Suprapubic skin (tissue), 4 donors: ENCODE measurements at regions not wholly inside any gene's neighbourhood (a gene's known extent, or its start where the extent isn't known, plus 50 kb on each side); places are given as distances from the start of the nearest gene placed in this dataset.

ENCODE experiments used
- DNase-seq, 2 donors: peaks; one replicate each; pipeline ENCODE4 v3.0.0-alpha.2; 2019; ENCODE audit warnings: low spot score in 2 of 2
- H3K27ac ChIP-seq: fragments of 200-600 bp; sonication (generic); one replicate; pipeline ENCODE4 v1.5.1; 2019
- H3K27me3 ChIP-seq: fragments of 200-600 bp; sonication (generic); one replicate; pipeline ENCODE4 v1.5.1; 2019
- H3K36me3 ChIP-seq: fragments of 200-600 bp; sonication (generic); one replicate; pipeline ENCODE4 v1.5.1; 2019
- H3K4me1 ChIP-seq: fragments of 200-600 bp; sonication (generic); one replicate; pipeline ENCODE4 v1.5.1; 2019
- H3K4me3 ChIP-seq: fragments of 200-600 bp; sonication (generic); one replicate; pipeline ENCODE4 v1.5.1; 2019; ENCODE audit warnings: mild to moderate bottlenecking
- H3K9me3 ChIP-seq: fragments of 200-600 bp; sonication (generic); one replicate; pipeline ENCODE4 v1.5.1; 2019
- CTCF ChIP-seq, 2 donors: fragments of 200-600 bp in 1 of 2; fragments of 450-650 bp in 1 of 2; sonication (generic) in 1 of 2; IDR thresholded peaks; one replicate each; pipeline ENCODE4 v1.5.1; 2016 to 2019; ENCODE audit warnings: antibody characterized with exemption in 2 of 2, mild to moderate bottlenecking in 1 of 2, moderate library complexity in 1 of 2
- EP300 ChIP-seq: sonication (generic); formaldehyde crosslinking; IDR thresholded peaks from one replicate; pipeline ENCODE4 v1.6.1; 2017; ENCODE audit warnings: antibody characterized with exemption
- POLR2A ChIP-seq, 2 donors: fragments of 450-650 bp; IDR thresholded peaks; one replicate each; pipeline ENCODE4 v1.6.1; 2017; ENCODE audit warnings: antibody characterized with exemption in 2 of 2, mild to moderate bottlenecking in 2 of 2, moderate library complexity in 2 of 2
- POLR2AphosphoS5 ChIP-seq, 3 donors: sonication (generic); formaldehyde crosslinking; IDR thresholded peaks; one replicate each; pipeline ENCODE4 v1.6.1; 2017; ENCODE audit warnings: antibody characterized with exemption in 3 of 3
- WGBS: methylation state at CpG from one replicate; pipeline ENCODE4 v1.1.5; 2018; 5-methylcytosine and 5-hydroxymethylcytosine counted together

GRCh38 chr17:59506894-59507726 lies 58.3 kb upstream of the DHX40 start:
- Histone ChIP-seq H3K4me1 (no peaks in the 10 kb centered on the region), H3K9me3 (no peaks in the 10 kb centered on the region), H3K27me3 (no peaks in the 10 kb centered on the region), H3K36me3 (no peaks in the 10 kb centered on the region), H3K4me3 (no peak overlapping the region), H3K27ac (peak overlapping the region; percentile 15)
- no peak for TF ChIP-seq EP300
- no peak for TF ChIP-seq POLR2AphosphoS5 (IDR thresholded peaks at IDR 0.05)
- DNase-seq: peak in 1 of 2 donors; percentile 64
- WGBS: 74% methylated on average over 9 of the region's 9 CpGs

- WGBS: 91% methylated on average over 7 of the region's 7 CpGs
- Histone ChIP-seq H3K9me3 (no peaks in the 10 kb centered on the region), H3K36me3 (no peaks in the 10 kb centered on the region), H3K4me1 (no peaks in the 10 kb centered on the region), H3K27ac (no peak overlapping the region), H3K27me3 (no peaks in the 10 kb centered on the region), H3K4me3 (no peak overlapping the region)
- TF ChIP-seq EP300 (no peak), POLR2AphosphoS5 (IDR thresholded peaks at IDR 0.05) (no peak), POLR2A (IDR thresholded peaks at IDR 0.05) (no peak), CTCF (IDR thresholded peaks at IDR 0.05) (no peak)
- no peak for DNase-seq
Measured at GRCh38 chr17:59508999-59509625, 56.3 kb upstream of the DHX40 start.

GRCh38 chr17:59510611-59511010 lies 54.8 kb upstream of the DHX40 start:
- WGBS: 70% methylated on average over 2 of the region's 2 CpGs

GRCh38 chr17:59511726-59512125 lies 53.7 kb upstream of the DHX40 start:
- Histone ChIP-seq H3K9me3 (no peaks in the 10 kb centered on the region), H3K27me3 (no peaks in the 10 kb centered on the region), H3K4me1 (no peaks in the 10 kb centered on the region), H3K36me3 (no peaks in the 10 kb centered on the region), H3K4me3 (no peak overlapping the region), H3K27ac (no peak overlapping the region)
- no peak for DNase-seq
- TF ChIP-seq POLR2AphosphoS5 (IDR thresholded peaks at IDR 0.05): no peak
- no peak for TF ChIP-seq POLR2A (IDR thresholded peaks at IDR 0.05)
- TF ChIP-seq CTCF (IDR thresholded peaks at IDR 0.05): no peak
- TF ChIP-seq EP300: no peak

More at GRCh38 chr17:59510611-59511010, 54.8 kb upstream of the DHX40 start:
- no peak overlapping the region for H3K27ac ChIP-seq
- no peaks in the 10 kb centered on the region for H3K27me3 ChIP-seq
- H3K9me3 ChIP-seq: no peaks in the 10 kb centered on the region
- no peak for DNase-seq
- H3K4me3 ChIP-seq: no peak overlapping the region
- H3K36me3 ChIP-seq: no peaks in the 10 kb centered on the region
- no peaks in the 10 kb centered on the region for H3K4me1 ChIP-seq
- TF ChIP-seq POLR2AphosphoS5 (IDR thresholded peaks at IDR 0.05) (no peak), EP300 (no peak), POLR2A (IDR thresholded peaks at IDR 0.05) (no peak), CTCF (IDR thresholded peaks at IDR 0.05) (no peak)

- H3K9me3 ChIP-seq: no peaks in the 10 kb centered on the region
- no peaks in the 10 kb centered on the region for H3K4me1 ChIP-seq
- DNase-seq: no peak
- H3K4me3 ChIP-seq: no peak overlapping the region
- no peaks in the 10 kb centered on the region for H3K27me3 ChIP-seq
- WGBS: 88% methylated on average over 6 of the region's 6 CpGs
- H3K36me3 ChIP-seq: no peaks in the 10 kb centered on the region
- TF ChIP-seq POLR2AphosphoS5 (IDR thresholded peaks at IDR 0.05) (no peak), CTCF (IDR thresholded peaks at IDR 0.05) (no peak), POLR2A (IDR thresholded peaks at IDR 0.05) (no peak), EP300 (no peak)
- no peak overlapping the region for H3K27ac ChIP-seq
Measured at GRCh38 chr17:59512844-59513385, 52.5 kb upstream of the DHX40 start.
